ENCODE measurements at regions not wholly inside any gene's neighbourhood (a gene's known extent, or its start where the extent isn't known, plus 50 kb on each side); places are given as distances from the start of the nearest gene placed in this dataset.

GRCh38 chr3:18770800-18771199 lies 345.7 kb upstream of the SATB1 start:
- DNase-seq: no peak

DNA sequence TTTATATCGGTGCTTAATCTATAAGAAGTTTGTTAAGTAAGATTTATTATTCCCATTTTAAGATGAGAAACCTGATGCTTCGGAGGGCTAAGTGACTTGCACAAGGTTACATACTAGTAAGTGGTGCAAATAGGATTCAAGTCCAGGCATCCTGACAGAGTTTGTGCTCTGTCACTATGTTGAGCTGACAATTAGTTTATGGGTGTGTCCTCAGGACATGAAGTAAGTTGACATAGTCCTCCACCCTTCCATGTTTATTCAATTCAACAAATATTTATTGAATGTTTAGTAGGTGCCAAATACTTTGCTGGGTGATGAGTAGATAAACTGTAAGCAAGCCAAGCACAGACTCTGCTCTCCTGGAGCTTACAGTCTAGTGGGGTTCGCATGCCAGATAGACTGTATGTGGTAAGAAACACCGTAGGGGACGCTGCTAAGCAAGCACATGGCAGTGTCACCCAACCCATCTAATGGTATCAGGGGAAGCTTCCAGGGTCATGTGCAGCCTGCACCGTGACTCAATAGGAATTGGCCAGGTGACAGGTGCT lies 342.7 kb upstream of the SATB1 start:
- DNase-seq: no peak

DNA sequence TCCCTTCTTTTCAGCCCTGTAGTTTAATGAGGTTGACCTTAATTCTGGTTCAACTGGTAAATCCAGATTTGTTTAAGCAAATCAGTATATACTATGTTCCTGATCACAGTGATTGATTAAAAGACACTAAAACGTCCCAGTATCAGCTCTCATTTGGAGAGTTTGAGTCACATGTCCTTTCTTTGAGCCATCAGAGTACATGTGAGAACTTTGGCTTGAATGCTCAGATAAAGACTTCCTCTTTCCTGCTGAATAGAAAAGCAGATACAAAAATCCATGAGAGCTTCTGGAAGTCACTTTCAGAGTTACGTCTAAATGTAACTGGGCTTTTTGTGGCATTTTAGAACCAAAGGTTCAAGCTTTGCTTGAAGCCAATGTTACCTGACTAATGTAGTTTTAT lies 341.8 kb upstream of the SATB1 start:
- no peak for DNase-seq

GRCh38 chr3:18765662-18766061 lies 340.5 kb upstream of the SATB1 start:
- DNase-seq: no peak

DNA sequence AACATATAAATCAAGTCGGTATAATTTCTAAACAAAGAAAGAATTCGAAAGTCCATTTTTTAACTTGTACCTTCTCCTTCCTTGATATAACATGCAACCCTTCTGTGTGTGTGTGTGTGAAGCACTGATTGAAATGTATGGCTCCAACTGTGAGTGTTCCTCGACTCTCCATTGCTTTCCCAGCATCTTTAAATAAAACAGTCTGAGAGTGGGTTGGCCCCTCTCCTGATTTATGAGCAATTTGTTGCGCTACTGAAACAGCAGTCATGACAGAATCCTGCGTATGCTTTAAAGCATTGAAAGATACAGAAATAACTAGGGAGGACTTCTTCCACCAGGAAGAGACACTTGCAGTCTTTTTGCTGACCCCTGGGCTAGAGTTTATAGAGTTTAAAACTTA lies 340.0 kb upstream of the SATB1 start:
- DNase-seq: no peak

DNA sequence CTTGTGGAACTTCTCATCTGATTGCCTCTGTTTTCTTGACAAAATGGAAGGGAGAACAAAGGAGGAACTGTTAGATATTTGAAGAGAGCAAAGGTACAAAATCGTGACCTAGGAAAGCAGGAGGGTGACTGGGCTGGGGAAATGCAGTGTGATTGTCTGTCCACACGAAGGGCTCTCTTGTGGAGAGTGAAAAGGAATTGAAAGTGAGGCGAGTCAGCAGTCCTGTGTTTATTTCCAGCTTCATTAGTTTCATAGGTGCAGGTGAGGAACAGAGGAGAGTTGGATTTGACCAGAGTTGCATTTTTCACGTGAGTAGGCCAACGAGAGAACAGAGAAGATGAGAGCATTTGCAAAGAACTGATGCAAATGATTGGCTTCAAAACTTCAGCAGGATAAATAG lies 336.4 kb upstream of the SATB1 start:
- no peak for DNase-seq

- peak; percentile 89 for DNase-seq
These were observed 333.0 kb upstream of the SATB1 start for GRCh38 chr3:18758047-18758704.

DNA sequence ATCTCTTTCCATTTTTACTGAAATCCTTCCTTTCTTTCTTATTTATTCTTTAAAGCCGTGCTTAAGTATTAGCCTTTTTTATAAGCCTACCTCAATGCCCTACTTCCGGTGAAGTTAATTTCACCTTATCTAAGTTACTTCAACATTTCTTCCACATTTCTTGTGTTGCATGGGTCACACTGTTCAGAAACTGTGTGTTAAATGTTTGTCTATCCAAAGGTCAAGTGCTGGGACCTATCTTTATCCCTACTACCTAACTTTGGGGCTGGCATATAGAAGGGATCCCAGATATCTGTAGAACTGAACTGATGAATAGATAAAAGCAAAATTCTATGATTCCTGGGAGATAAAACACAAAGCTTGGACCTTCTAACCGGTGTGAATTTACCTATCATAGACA lies 332.3 kb upstream of the SATB1 start:
- DNase-seq: no peak

- peak; percentile 37 for DNase-seq
These were observed 327.3 kb upstream of the SATB1 start for GRCh38 chr3:18752273-18752934.

DNA sequence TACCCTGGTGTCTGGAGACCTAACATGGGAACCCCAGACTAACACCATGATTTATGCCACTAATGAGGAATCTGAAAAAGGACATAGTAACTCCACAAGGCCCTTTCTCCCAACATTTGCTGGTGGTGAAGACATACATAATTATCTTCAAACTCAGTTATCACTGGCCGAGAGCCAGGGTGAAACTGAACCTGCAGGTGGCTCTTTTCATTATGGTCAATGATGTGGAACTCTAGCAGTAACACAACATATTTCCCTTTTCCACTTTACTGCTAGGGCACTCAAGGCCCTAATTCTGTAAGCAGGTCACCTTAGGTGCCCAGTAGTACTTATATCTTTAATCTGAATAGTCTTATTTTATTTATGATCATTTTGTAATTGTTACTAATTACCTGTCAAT lies 326.4 kb upstream of the SATB1 start:
- DNase-seq: no peak

GRCh38 chr3:18747383-18747782 lies 322.2 kb upstream of the SATB1 start:
- DNase-seq: no peak

DNA sequence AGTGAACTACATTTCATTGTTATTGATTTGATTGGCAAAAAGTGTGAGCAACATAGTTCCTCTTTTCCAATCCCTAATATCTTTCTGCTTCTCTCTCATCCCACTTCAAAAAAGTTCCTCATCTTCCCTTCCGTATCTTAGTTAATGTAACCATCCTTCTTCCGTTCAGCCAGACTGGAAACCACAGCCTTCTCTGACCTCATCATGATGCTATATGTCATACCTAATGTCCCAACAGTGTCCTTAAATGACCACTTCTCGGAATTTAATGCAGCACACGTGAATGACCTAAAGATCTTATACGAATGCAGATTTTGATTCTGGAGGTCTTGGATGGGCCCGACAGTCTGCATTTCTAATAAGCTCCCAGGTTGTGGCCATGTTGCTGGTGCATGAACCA lies 320.3 kb upstream of the SATB1 start:
- no peak for DNase-seq

DNA sequence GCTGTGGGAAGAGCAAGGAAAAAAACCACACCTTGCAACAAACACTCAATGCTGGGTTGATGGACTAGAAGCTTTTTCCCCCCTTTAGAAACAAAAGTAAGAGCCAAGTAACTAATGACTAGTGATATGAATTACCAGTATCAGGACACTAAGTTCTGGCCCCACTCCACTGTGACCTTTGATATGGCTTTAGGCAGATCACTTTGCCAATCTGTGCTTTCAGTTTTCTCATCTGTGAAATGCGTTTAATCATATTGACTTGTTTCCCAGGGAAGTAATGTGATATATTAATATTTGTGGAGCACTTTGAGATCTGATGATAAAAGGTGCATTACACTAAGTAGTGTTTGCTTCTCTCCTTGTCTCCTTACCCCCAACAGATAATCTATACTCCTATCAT lies 319.3 kb upstream of the SATB1 start:
- DNase-seq: no peak

DNA sequence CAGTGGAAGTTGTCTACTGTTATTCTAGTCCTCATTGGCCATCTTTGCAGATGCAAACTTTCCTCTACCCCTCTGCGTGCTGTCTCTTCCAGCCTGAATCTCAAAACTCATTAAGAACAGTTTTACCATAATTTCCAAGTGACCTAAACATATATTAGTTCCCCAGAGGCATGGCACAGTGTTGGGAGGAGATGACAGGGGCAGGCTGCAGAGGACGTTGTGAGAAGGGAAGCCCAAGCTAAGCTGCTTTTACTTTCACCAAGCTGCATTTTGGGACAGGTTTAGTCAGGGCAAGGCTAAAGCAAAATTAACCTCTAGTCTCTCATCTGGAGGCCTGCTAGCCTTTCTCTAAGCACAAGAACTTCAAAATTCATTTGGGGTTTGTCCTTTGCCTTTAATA lies 318.6 kb upstream of the SATB1 start:
- no peak for DNase-seq

DNA sequence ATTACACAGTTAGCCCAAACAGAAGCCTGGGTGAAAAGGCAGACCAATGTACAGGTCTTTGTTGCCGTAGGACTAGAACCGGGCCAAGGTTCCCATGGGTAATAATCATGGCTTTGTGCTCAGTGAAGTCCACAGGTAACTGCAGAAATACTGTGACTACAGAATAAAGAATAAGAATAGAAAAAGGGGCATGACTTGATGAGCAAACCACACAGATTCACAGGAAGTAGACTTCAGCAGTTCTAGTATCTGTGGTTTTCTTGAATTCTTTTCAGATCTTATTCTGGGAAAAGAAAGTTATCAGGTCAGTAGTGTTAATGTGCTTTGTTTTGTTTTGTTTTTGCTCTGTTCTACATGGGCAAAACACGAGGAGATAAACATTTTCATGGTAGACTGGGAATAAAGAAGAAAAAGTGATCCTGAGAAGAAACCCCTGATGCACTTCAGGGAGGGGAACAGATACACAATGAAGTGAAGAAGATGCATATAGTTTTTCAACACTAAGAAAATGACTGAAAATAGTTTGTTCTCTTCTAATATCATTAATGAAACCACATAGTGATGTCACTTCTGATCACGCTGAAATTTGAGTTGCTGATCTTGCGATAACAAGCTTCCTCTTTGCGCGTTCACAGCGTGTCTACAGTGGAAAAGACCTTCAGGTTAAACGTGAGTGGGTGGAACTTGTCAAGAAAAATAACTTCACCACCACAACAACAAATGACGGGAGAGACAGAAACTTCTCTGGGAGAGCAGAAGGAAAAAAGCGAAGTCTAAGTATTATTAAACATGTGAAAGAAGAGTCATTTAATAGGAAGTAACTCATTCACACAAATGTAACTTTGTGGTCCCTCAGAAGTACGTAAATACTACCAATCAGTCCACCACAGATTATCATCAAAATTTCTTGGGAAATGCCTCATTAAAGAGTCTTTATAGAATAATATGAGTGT lies 315.8 kb upstream of the SATB1 start:
- peak; percentile 91 for DNase-seq

DNA sequence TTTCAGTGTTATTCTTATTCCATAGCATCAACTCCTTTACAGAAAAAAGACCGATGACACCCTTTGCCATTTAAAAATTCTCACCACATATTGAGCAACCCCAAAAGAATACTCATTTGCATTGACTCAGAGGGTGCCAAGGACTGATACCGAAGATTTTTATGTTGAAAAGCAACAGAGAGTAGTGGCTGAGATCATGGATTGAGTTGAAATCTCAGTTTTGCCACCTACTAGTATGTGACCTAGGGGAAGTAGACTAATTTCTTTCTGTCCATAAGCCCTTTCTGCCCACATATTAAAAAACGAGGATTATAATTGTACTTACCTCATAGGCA lies 313.9 kb upstream of the SATB1 start:
- DNase-seq: peak; percentile 45

DNA sequence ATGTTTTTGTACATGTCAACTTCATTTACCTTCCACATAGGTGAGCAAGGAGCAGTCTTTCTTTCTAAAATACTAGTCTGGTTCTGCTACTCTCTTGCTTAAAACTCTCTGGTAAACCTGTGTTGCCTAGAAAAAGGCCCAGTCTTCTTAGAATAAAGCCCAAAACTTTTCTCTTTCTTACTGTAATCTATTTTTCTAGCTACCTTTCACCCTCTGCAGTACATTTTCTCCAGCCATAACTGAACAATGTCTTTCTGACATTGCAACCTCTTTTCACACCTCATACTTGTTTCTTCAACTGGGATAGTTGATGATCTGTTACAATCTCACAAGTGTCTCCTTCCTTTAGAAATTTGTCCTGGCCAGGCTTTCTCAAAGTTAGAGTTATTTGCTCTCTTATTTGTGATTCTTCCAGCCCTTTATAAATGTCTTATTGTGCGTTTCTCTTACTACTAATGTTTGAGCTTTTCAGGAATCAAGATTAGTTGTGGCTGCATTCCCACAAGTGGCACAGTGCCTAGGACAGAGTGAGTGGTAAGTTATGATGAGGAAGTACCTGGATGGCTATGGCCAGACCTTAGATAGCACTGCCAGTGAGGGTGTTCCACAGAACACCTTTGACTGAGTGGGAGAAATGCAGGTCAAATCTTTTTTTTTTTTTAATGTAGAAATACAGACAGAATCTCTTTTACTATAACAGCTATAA lies 313.4 kb upstream of the SATB1 start:
- no peak for DNase-seq

GRCh38 chr3:18735005-18735404 lies 309.9 kb upstream of the SATB1 start:
- no peak for DNase-seq

DNA sequence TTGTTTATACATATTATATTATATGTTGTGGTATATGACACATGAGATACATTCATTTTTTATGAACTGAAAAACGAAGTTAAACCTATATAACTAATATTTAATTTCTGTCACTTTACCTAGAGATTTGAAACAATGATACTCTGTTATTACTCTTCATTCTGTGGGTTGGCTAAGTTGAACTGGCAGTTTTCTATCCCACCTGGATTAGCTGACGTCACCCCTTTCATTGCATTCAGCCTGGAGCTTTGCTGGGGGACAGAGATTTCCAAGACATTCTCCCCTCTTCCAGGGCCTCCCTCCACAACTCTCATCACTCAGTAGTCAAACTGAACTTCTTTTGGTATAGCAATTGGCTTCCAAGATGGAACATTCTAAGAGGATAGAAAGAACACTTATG lies 309.2 kb upstream of the SATB1 start:
- DNase-seq: no peak

GRCh38 chr3:18732474-18732873 lies 307.3 kb upstream of the SATB1 start:
- DNase-seq: no peak

DNA sequence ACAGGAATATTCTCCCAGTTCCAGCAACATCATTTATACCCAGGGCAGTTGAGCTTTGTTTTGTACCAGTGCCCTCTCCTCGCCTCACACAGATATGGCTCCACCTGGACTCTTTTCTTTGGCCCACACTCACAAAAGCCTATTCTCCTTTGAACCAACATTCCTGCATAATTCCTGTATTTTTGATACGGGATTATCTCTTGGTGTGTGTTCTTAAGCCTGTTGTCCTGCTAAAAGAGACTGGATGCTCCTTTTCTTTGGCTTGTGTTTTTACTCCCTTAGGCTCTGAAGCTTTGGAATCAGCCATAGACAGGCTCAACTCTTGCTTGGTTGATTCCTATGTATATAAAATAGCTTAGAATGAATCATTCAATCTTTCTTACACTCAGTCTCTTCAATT lies 305.4 kb upstream of the SATB1 start:
- DNase-seq: no peak

GRCh38 chr3:18729671-18730070 lies 304.5 kb upstream of the SATB1 start:
- no peak for DNase-seq
